ENCODE measurements at regions not wholly inside any gene's neighbourhood (a gene's known extent, or its start where the extent isn't known, plus 50 kb on each side); places are given as distances from the start of the nearest gene placed in this dataset.

GRCh38 chr22:49035818-49036457 lies 791.7 kb downstream of the BRD1 start:
- in situ Hi-C loops (cut with HindIII; ENCODE audit: low pct_unique_long_range_greater_than_20kb, low sequenced_read_pairs) (no loop called here), intact Hi-C loops (cut with micrococcal nuclease; ENCODE audit: unreplicated experiment) (no loop called here)
- H3K36me3 ChIP-seq (ENCODE audit: control insufficient read depth, insufficient read depth, low read length): no peaks in the 10 kb centered on the region
- no peaks in the 10 kb centered on the region for H3K4me1 ChIP-seq (ENCODE audit: control insufficient read depth, insufficient read depth, low read length)
- H3K27ac ChIP-seq (ENCODE audit: low read length): no peak overlapping the region
- ATAC-seq (no peak), DNase-seq (ENCODE audit: low read depth, low spot score) (no peak)
- ChIA-PET POLR2A (interaction anchor here (0.7 kb wide), 1 partner anchor 182 kb away, joined by 3 read pairs; no protein-coding TSS in a partner anchor), CTCF (no interaction called here)
- H3K9me3 ChIP-seq (ENCODE audit: control insufficient read depth, insufficient read depth, low read depth, low read length): no peaks in the 10 kb centered on the region
- H3K4me3 ChIP-seq (ENCODE audit: low read depth in 2 of 2, low read length in 2 of 2): no peak overlapping the region
- no TSS peak for BruUV-seq (replicated peaks)
- TF ChIP-seq CTCF (IDR thresholded peaks at IDR 0.05): no peak
- TF ChIP-seq REST (IDR thresholded peaks at IDR 0.05; ENCODE audit: insufficient read depth in 1 of 2, low read depth in 2 of 2, low read length in 1 of 2): no peak
- no peak for TF ChIP-seq SIN3A (IDR thresholded peaks at IDR 0.05; ENCODE audit: borderline replicate concordance, insufficient read depth, low read depth, low read length)
- no peak for TF ChIP-seq POLR2AphosphoS5 (IDR thresholded peaks at IDR 0.05; ENCODE audit: low read depth, low read length)
- no peak for TF ChIP-seq TCF7L2 (IDR thresholded peaks at IDR 0.05; ENCODE audit: low read depth, low read length)
- H3K27me3 ChIP-seq (ENCODE audit: control insufficient read depth, insufficient read depth, low read length): no peaks in the 10 kb centered on the region; the same call in 1 of the 2 replicates

- CTCF ChIA-PET: no interaction called here
- H3K27ac ChIP-seq (ENCODE audit: low read length): no peak overlapping the region
- intact Hi-C loops (cut with micrococcal nuclease; ENCODE audit: unreplicated experiment) (no loop called here), in situ Hi-C loops (cut with HindIII; ENCODE audit: low pct_unique_long_range_greater_than_20kb, low sequenced_read_pairs) (no loop called here)
- no peak for ATAC-seq
- no peak overlapping the region for H3K4me3 ChIP-seq (ENCODE audit: low read depth in 2 of 2, low read length in 2 of 2)
- POLR2A ChIA-PET: no interaction called here
- BruUV-seq (replicated peaks): no TSS peak
- H3K36me3 ChIP-seq (ENCODE audit: control insufficient read depth, insufficient read depth, low read length): no peaks in the 10 kb centered on the region
- H3K4me1 ChIP-seq (ENCODE audit: control insufficient read depth, insufficient read depth, low read length): no peaks in the 10 kb centered on the region
- H3K27me3 ChIP-seq (ENCODE audit: control insufficient read depth, insufficient read depth, low read length): no peaks in the 10 kb centered on the region
- H3K9me3 ChIP-seq (ENCODE audit: control insufficient read depth, insufficient read depth, low read depth, low read length): no peaks in the 10 kb centered on the region
- no peak for DNase-seq (ENCODE audit: low read depth, low spot score)
- TF ChIP-seq TCF7L2 (IDR thresholded peaks at IDR 0.05; ENCODE audit: low read depth, low read length) (no peak), CTCF (IDR thresholded peaks at IDR 0.05) (no peak), SIN3A (IDR thresholded peaks at IDR 0.05; ENCODE audit: borderline replicate concordance, insufficient read depth, low read depth, low read length) (no peak), REST (IDR thresholded peaks at IDR 0.05; ENCODE audit: insufficient read depth in 1 of 2, low read depth in 2 of 2, low read length in 1 of 2) (no peak), POLR2AphosphoS5 (IDR thresholded peaks at IDR 0.05; ENCODE audit: low read depth, low read length) (no peak)
These were observed 792.5 kb downstream of the BRD1 start for GRCh38 chr22:49034836-49035817.

Measured in Panc1 (cell line).